Cardiac muscle cell (in vitro differentiated cells and primary cell): ENCODE measurements at regions not wholly inside any gene's neighbourhood (a gene's known extent, or its start where the extent isn't known, plus 50 kb on each side); places are given as distances from the start of the nearest gene placed in this dataset.
"Not testable (repeated sequence)": the region's sequence is repeated elsewhere in the genome, so short reads cannot be mapped to it uniquely, and the experiment has no call there.

Experiments used
- DNase-seq, 2 donors: peaks; one replicate each; pipeline versions ENCODE4 v3.0.0 to v3.0.0-alpha.2; 2010 to 2017; ENCODE audit warnings: low read depth in 1 of 2, low spot score in 1 of 2
- H3K27ac ChIP-seq: fragments of 200-600 bp; sonication (generic); 2 replicates; pipeline ENCODE4 v1.5.1; 2016
- H3K27me3 ChIP-seq: fragments of 200-600 bp; sonication (generic); 2 replicates; pipeline ENCODE4 v1.6.0; 2016; ENCODE audit warnings: control low read depth
- H3K36me3 ChIP-seq: fragments of 200-600 bp; sonication (generic); 2 replicates; pipeline ENCODE4 v1.5.1; 2016; ENCODE audit warnings: control low read depth
- H3K4me1 ChIP-seq: fragments of 200-600 bp; sonication (generic); 2 replicates; pipeline ENCODE4 v1.8.1; 2017; ENCODE audit warnings: low read depth, mild to moderate bottlenecking, mixed run types
- H3K4me3 ChIP-seq: fragments of 200-600 bp; sonication (generic); 2 replicates; pipeline ENCODE4 v1.5.1; 2016; ENCODE audit warnings: mild to moderate bottlenecking
- H3K9me3 ChIP-seq: fragments of 200-600 bp; sonication (generic); 2 replicates; pipeline ENCODE4 v1.5.1; 2017; ENCODE audit warnings: low read depth, mild to moderate bottlenecking, control low read depth

GRCh38 chr16:16526998-16527397 lies 148.1 kb downstream of the NPIPA7 start:
- H3K36me3 ChIP-seq, DNase-seq, H3K4me1 ChIP-seq, H3K9me3 ChIP-seq, H3K27me3 ChIP-seq, H3K4me3 ChIP-seq, H3K27ac ChIP-seq: not testable (repeated sequence)

- not testable (repeated sequence) for DNase-seq, H3K27ac ChIP-seq, H3K9me3 ChIP-seq, H3K36me3 ChIP-seq, H3K4me3 ChIP-seq, H3K27me3 ChIP-seq, H3K4me1 ChIP-seq
These were observed 151.8 kb downstream of the NPIPA7 start for GRCh38 chr16:16530744-16531143.

DNA sequence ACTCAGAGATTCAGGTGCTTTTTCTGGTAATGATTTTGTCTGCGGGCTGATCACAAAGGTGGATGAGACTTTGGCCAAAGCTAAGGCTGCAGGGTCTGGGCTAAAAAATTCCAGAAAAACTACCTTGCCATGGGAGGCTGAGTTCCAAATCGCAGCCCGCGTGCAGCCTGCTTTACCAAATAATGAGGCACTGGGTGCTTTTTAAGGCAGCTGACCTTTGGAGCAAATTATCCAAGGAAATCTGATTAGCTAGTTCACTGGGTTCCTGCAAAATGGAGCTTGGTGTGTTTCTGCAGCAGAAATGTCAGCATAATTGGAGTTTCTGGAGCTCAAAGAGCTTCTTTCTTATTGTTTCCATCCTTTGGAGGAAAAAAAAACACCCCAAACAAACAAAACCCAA lies 156.6 kb downstream of the NPIPA7 start:
- not testable (repeated sequence) for H3K36me3 ChIP-seq

DNA sequence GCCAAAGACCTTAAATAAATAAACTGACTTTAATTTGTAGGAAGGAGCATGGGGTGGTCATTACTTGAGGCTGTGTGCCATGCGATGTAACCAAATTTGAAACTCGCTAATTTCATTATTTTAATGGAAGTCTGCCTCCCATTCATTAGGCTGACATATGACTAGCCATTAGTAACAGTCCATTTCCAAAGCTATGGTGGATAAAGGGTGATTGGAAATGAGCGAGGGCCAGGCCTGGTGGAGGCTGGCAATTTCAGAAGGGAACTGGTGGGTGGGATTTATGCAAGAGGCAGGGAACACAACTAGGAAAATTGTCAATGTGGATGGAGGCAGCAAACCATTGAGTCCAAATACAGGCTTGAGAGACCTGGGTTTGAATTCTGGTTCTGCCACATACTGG lies 157.2 kb downstream of the NPIPA7 start:
- not testable (repeated sequence) for H3K27me3 ChIP-seq, H3K27ac ChIP-seq, H3K4me1 ChIP-seq, DNase-seq, H3K4me3 ChIP-seq, H3K36me3 ChIP-seq, H3K9me3 ChIP-seq

More for the DNA sequence above, 156.6 kb downstream of the NPIPA7 start:
- not testable (repeated sequence) for H3K27ac ChIP-seq, H3K27me3 ChIP-seq, H3K9me3 ChIP-seq, H3K4me1 ChIP-seq, DNase-seq, H3K4me3 ChIP-seq

DNA sequence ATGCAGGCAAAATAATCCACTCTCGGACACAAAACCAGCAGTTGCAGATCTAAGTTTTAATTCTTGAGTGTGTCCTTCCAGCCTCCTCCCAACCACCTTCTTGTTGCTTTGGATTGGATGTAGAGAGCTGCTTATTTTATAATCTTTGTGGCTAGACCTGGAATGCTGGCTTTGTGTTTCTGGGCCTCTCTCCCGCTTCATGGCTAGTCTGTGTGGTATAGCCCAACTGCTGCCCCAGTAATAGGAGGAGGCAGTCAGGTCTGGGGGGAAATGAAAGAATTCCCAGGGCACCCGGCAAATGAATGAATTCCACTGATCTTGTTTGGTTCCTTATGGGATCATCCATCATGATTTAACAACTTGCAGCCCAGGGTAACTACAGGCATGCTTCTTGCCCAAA lies 170.8 kb downstream of the NPIPA7 start:
- H3K27me3 ChIP-seq, H3K4me1 ChIP-seq, H3K36me3 ChIP-seq, H3K4me3 ChIP-seq, H3K27ac ChIP-seq, DNase-seq, H3K9me3 ChIP-seq: not testable (repeated sequence)

- H3K27ac ChIP-seq, H3K4me3 ChIP-seq, H3K36me3 ChIP-seq, DNase-seq, H3K27me3 ChIP-seq, H3K4me1 ChIP-seq, H3K9me3 ChIP-seq: not testable (repeated sequence)
These were observed 171.9 kb downstream of the NPIPA7 start for GRCh38 chr16:16550824-16551223.

DNA sequence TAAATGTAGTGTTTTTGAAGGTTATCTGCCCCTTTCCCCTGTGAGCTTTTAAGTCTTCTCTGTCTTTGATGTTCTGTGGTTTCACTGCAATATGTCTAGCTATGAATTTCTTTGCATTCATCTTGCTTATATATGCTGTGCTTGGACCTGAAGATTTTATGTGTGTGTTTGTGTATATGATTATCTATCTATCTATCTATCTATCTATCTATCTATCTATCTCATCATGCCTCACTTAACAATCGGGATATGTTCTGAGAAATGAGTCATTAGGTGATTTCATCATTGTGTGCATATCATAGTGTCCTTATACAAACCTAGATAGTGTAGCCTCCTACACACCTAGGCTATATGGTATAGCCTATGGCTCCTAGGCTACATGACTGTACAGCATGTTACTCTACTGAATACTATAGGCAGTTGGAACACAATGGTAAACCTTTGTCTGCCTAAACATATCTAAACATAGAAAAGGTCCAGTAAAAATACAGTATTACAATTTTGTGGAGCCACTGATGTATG lies 173.9 kb downstream of the NPIPA7 start:
- H3K4me1 ChIP-seq, H3K36me3 ChIP-seq, H3K9me3 ChIP-seq, H3K27me3 ChIP-seq, DNase-seq, H3K4me3 ChIP-seq, H3K27ac ChIP-seq: not testable (repeated sequence)

- H3K27ac ChIP-seq, H3K4me3 ChIP-seq, H3K4me1 ChIP-seq, H3K36me3 ChIP-seq, H3K27me3 ChIP-seq, H3K9me3 ChIP-seq, DNase-seq: not testable (repeated sequence)
These were observed 180.3 kb downstream of the NPIPA7 start for GRCh38 chr16:16559179-16559740.

DNA sequence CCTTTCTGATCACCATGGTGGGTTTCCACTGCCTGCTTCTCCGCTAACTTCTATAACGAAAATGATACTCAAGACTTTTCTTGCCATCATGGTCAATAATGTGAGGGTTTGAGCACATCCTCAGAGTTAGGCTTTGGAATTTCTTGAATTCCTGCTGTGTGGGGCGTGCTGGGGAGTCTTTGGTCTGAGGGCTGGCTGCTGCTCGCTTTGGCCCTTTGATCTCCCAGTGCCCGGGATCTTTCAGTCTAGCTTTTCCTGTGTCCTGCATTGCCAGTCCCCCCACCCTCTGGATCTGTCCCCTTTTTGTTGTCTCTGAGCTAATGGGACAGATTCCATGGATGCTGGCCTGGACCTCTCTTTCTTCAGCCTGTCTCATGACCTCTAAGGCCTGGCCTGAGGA lies 182.6 kb downstream of the NPIPA7 start:
- H3K27ac ChIP-seq, H3K27me3 ChIP-seq, H3K4me3 ChIP-seq, H3K9me3 ChIP-seq, H3K36me3 ChIP-seq, H3K4me1 ChIP-seq, DNase-seq: not testable (repeated sequence)

DNA sequence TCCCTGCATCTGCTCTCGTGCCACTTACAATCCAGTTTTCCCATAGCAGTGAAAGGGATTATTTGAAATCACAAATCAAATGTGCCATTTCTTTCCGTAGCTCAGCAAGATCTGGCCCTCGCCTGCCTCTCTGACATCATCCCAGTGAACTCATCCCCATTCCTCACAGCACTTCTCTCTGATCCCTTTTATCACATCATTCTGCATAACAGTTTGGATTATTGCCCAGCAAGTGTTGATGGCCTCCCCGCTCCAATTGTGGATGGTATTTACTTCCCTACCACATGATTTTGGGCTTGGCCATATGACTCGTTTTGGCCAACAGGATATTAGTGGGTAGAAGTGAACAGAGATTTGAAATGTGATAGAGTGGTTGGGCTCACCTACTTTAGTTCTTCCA lies 185.0 kb downstream of the NPIPA7 start:
- H3K4me3 ChIP-seq, H3K9me3 ChIP-seq, H3K36me3 ChIP-seq, DNase-seq, H3K27ac ChIP-seq, H3K27me3 ChIP-seq, H3K4me1 ChIP-seq: not testable (repeated sequence)

DNA sequence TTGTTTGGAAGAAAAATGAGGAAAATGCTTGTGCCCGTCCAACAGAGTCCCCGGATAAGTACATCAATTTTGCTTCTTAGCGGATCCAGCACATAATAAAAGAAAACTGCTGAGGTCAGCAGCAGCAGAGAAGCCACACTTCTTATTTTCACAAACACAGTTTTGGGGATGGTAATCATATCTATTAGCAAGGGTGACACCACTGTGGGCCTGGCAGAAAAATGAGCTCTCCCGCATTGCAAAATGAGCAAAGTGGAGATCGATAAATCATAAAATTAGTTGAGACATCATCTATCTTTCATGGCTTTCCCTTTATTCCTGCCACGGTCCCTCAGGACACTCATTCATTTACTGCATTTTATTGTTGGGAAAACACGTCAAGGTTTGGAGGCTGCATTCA lies 186.4 kb downstream of the NPIPA7 start:
- DNase-seq, H3K36me3 ChIP-seq, H3K27ac ChIP-seq, H3K27me3 ChIP-seq, H3K9me3 ChIP-seq, H3K4me1 ChIP-seq, H3K4me3 ChIP-seq: not testable (repeated sequence)

DNA sequence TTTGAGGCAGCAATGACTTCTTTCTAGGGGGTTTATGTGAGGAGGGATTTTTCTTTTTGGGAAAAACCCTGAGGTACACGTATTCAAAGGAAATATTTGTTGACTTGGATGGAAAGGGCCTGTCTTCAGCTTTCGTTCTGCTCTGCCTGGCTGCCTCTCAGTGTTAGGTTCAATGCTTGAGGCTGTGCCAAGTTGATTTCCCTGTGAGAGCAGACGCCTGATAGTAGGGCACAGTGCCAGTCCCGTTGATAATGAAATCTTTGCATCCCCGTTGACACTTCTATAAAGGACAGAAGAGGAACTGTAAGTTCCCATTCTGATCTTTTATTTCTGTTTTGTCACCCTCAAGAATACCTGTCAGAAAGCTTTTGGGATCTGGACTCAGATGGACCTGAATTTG lies 191.1 kb downstream of the NPIPA7 start:
- DNase-seq, H3K4me3 ChIP-seq, H3K36me3 ChIP-seq, H3K4me1 ChIP-seq, H3K27me3 ChIP-seq, H3K27ac ChIP-seq, H3K9me3 ChIP-seq: not testable (repeated sequence)

DNA sequence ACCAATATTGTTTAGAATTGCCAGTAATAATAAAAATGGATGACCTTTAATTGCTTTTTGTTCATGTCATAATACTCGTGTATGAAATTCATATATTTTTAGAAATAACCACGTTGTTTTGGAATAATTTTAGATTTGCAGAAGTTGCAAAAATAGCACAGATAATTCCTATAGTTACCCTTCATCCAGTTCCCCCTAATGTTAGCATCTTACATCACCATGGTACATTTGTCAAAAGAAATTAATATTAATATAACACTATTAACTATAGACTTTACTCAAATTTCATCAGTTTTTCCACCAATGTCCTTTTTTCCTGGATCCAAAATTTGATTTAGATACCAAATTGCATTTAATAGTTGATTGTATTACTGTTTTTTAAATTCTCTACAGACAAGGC lies 191.9 kb downstream of the NPIPA7 start:
- not testable (repeated sequence) for H3K27ac ChIP-seq, H3K27me3 ChIP-seq, H3K4me1 ChIP-seq, H3K4me3 ChIP-seq, DNase-seq, H3K9me3 ChIP-seq, H3K36me3 ChIP-seq

DNA sequence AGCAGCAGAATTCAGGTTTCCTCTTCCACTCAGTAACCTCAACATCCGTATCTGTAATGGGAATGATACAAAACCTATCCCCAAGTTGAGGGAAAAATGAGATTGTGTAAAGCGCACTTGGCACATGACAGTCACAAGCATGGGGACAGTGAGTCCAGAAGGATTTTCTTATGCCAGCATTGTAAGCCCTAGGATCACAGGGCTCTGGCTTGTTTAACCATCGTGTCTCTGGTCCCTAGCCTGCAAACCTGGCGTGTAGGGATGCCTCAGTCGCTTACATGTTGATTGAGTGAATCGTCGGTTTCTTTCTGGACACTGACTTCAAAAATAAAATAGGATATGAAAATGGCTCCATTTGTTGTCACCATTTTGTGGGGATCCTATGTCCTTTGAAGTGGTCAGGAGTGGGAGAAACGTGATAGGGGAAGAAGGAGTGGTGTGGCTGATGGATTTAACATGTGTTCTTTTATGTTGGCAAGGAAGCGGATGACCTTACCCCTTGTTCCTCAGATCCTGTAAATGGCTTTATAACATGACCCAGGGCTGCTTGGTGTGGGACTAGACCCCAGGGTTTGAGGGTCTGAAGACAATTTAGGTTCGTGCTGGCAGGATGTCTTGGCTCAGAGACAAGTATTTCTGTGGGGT lies 193.3 kb downstream of the NPIPA7 start:
- not testable (repeated sequence) for H3K4me1 ChIP-seq, H3K9me3 ChIP-seq, H3K4me3 ChIP-seq, H3K27ac ChIP-seq, DNase-seq, H3K36me3 ChIP-seq, H3K27me3 ChIP-seq

GRCh38 chr16:16577062-16577461 lies 198.1 kb downstream of the NPIPA7 start:
- H3K9me3 ChIP-seq, H3K4me3 ChIP-seq, DNase-seq, H3K4me1 ChIP-seq, H3K36me3 ChIP-seq, H3K27me3 ChIP-seq, H3K27ac ChIP-seq: not testable (repeated sequence)
